GDM1 (cell line): ENCODE measurements at regions not wholly inside any gene's neighbourhood (a gene's known extent, or its start where the extent isn't known, plus 50 kb on each side); places are given as distances from the start of the nearest gene placed in this dataset.

ENCODE experiments used
- DNase-seq: peaks from one replicate; lab custom pipeline; 2025; lab: John Stamatoyannopoulos, UW

DNA sequence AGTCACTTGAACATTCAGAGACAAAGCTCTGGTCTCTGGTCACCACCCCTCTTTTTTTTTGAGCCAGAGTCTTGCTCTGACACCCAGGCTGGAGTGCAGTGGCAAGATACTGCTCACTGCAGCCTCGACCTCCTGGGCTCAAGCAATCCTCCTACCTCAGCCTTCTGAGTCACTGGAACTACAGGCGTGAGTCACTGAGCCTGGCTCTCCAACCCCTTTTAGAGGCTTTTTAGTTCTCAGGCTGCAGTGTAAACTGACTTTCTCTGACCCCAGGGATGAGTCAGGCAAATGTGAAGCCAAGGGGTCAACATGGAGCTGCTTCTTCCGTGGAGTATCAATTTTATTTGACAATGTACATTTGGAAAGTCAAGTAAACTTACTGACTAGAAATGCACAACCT is 229.2 kb downstream of the PTTG2 start:
- no peak for DNase-seq

DNA sequence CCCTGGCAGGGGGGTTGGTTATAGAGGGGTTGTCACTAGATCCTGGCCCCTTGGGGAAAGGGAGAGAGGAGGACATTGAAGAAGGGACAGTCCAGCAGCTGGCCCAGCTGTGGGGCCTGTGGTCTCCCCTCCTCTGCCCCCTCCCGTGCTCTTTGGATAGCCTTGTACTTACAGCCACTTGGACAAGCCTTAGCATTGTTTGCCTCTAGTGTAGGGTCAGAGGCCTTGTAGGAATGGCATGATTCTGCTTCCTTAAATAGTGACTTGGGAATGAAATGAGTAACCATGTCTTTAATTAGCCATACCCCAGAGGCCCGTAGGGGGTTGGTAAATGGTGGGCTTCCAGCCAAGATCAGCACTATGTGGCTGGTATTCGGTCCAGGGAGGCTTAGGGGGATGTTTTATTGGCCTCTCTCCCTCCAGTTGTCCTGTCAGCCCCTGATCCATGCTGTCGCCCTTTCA is 230.6 kb downstream of the PTTG2 start:
- DNase-seq = no peak

DNA sequence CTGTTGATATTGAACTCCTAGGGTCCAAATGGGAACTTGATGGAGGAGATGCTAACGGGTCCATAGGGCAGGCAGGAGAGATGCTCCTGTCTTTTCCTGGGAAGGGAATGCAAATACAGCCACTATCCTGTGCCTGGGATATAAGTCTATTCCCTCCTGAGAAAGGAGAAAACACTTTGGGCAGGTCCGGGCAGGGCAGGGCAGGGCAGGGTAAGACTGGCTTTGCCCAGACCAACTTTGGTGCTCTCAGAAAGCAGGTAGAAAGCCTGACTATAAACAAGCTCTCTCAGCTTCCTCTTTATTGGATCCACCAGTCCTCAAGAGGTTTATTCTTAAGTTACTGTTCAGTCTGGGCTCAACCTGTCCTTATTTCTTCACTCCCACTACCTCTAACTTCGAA is 232.3 kb downstream of the PTTG2 start:
- DNase-seq = no peak

DNA sequence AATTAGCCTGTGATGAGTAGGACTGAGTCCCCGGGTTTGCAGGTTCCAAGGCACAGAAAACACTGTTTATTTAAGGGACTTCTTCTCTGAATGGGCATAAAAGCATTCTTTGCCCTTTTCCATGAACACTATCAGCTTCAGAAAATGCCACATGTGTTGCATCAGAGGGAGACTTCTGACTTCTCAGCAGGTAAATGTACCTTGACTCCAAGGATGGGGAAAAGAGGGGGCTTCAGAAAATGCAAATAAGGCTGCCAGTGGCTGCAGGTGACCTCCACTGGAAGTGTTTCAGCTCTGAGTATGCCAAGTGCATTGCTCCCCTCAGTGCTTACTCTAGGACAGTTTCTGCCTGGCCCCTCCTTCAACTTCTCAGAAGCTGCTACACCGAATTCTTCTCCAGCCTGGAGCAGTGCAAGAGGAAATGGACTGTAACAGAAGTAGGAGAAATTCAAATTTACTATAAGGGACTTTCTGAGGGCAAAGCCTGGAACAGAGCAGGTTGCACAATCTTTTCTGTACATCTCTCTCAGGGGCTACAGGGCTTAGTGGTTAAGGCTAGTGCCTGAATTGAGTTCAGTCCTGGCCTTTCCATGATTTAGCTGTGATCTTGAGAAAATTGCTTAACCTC is 233.2 kb downstream of the PTTG2 start:
- DNase-seq = no peak

DNA sequence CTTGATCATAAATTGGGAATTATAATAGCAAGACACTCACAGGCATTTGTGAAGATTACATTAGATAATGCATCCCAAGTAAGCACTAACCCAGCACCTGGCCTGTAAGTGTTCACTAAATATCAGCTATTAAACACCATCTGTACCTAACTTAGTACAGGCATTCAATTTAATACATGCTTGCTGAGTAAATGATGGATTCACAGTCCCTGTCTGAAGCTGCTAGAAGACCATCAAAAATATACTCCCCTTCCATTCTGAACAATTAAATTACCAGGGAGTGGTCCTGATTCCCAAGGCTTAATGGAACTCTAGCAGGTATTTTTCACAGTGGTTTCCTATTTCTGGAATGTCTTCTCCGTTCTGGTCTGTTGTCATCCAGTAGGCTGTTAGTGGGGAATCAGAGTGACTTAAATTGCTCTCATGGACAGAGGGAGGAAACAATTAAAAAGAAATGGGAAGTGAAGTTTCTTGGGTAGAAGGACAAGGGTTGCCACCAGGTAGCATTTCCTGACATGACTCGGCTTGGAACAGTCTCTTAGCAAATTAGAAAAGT is 233.9 kb downstream of the PTTG2 start:
- no peak for DNase-seq

DNA sequence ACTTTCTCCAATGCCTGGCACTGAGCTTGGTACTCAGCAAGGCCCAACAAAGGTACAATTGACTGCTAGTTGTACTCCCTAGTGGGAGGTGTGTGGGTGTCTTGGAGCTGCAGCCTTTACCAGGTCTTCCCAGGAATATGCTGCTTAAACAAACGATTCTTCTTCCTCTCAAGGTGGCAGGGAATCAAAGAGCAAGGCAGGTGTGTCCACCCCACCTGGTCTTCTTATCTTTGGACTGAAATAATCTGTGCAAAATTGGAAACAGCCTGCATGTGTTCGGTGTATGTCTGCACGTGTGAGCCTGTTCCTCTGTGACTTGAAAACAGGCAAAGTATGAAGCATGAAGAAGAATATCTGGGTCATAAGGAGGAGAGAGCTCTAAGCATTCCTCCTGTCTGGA is 235.3 kb downstream of the PTTG2 start:
- DNase-seq = no peak

DNA sequence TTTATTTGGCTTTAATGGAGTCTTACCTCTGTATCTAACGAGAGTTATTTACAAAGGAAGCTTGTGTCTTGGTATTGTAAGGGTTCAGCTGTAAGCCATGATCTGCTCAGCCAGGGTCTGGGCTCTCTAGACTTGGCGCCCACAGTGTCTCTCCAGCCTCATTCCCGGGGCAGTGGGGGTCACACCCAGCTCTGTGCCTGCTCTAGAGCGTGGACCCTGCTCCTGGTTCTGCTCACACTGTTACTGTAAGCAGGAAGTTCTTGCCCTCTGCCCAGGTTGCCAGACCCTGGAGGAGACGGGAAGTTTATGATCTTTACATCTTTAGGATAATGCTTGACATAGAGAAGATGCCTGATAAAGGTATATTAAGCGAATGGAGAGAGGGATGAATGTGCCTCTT is 235.7 kb downstream of the PTTG2 start:
- no peak for DNase-seq

DNA sequence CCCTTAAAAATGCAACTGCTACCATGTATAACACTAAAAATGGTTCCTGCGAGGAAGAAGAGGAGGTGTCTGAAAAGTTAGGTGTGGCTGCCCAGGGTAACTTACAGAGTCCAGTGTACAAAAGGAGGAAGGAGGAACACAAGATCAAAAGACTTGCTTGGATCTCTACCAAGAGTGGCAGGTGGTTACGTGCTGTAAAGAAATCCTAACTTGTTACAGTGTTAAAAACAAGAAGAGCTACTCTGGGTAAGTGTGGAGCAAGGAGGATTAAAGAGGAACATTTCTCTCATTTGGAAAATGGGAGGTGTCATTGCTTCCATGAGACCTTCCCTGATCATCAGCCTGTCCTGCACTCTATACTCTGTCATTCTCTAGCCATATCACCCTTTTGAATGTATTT is 242.0 kb downstream of the PTTG2 start:
- DNase-seq = no peak

DNA sequence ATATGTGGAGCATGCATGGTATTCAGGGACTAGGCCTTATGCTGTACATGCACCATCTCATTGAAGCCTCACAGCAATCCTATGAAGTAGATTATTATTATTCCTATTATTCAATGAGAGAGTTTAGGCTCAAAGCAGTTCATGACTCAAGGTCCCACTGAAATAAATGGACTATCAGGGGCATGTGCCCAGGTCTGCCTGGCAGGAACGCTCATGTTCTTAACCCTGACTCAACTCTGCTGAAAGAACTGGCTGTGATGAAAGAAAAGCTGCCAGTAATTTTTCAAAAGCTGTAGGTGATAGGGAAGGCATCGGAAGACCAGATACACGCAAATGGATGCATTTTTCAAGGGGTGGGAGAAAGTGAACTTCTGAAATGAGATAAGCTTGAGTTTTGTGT is 243.4 kb downstream of the PTTG2 start:
- no peak for DNase-seq

DNA sequence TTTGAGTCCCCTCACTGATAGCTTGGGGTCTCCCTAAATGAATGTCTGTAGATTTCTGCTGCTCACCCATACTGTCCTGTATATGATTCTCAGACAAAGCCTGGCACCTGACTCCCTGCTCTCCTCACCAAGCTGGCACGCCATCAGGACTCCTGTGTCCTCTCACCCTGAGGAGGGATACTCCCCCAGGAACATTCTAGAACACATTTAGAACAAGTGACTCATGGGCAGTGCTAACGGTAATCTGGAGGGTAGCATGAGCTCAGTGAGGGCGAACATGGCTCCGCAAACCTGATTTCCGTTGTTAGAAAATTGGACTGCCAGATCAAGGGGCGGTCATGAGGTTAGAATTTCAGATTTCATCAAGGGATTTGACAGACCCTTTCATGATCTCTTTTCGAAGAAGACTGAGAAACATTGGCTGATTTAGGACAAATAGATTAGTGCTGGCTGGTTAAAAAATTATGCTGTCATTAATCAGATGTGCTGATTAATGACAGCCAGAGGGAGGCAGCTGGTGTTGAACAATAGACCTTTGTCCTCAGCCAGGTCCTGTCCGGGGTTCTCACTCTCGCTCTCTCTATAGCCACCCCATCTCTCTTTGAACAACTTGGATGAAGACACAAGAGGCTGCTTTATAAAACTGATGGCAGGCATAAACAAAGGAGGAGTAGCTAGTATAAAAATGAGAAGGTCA is 244.3 kb downstream of the PTTG2 start:
- no peak for DNase-seq

DNA sequence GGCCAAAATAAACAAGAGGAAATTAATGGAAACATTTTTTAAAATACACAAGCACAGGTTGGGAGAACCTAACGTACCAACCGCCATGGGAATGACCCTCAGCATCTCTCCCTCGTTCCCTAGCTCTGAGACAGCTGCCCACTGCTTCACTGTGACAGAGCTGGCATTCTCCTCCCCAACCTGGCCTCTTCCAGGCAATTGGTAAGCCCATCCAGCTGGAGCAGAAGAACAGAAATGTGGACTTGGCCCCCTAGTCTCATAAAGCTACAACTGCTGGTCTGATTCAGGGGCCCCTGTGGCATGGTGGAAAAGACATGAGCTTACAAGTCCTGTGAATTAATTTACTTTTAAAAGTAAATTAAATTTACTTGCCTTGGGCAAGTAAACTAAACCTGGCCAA is 245.1 kb downstream of the PTTG2 start:
- no peak for DNase-seq

DNA sequence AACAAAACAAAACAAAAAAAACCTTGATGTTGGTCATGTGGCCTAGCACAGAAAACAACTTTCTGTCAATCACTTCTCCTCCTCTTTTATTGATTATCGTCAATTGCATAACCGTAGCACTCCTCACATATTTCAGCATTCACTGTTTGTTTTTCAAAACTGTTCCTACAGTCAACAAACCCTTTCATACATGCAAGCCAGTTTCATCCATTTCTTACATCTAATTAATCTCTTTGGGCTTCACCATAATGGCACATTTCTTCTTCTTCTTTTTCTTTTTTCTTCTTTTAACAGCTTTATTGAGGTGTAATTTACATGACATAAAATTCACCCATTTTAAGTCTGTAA is 246.9 kb downstream of the PTTG2 start:
- no peak for DNase-seq

DNA sequence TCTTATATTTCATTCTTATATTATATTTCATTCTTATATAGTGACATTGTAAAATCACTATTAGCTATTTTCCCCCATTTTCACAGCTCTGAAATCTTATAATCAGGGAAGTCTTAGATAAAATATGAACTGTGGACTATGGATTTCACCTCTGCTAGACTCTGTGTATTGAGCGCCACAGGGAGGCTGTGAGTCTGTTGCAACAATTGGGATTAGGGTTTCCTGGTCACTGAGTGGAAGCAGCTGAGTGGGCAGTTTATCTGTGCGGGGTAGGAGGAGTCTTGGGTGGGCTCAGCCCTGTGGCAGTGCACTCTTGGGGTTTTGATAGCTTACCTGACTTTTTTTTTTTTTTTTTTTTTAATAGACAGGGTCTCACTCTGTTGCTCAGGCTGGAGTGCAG is 249.5 kb downstream of the PTTG2 start:
- DNase-seq = no peak

DNA sequence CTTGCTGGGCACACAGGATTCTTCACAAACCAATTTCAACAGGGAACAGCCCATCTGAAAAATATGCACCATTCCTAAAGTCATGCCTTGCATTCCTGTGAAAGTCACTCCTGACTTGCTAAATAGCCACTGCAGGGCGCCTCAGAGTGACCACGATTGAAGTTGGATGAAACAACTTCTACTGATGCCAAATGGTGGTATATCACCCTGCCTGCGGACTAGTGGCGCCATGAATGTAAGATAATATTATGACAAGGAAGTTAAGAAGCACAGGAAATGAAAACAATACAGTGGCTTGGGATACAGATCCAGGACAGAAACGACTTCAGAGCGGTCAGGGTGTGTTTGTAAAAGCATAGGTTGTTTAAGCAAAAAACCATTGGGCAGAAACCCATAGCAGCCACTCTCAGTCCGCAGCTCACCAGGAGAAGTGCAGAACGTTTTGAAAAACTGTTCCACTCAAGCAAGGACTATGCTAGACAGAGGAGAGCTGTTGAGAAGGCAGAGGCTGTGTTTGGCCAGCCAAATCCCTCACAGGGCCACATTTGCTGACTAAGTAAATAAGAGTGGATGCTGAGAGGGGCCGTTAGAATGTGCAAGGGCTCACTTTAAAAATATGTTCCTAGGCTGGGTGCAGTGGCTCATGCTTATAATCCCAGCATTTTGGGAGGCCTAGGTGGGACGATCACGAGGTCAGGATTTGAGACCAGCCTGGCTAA is 250.4 kb downstream of the PTTG2 start:
- no peak for DNase-seq

DNA sequence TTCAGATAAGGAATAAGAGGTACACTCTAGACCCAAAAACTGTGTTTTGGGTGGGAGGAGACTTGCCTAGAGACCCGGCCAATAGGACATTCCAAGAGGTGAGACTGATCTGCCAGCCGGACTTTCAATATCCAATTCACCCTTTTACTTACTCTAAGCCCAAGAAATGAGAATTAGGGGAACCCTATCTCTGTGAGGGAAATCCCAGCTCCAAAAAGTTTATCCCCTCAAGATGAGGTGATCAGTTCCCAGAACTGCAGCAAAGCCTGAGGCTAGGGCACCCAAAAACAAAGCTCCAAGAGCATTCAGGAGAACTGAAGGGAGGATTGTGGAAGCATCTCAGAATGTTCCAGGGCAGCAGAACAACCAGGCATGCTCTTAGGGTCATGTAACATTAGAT is 251.7 kb downstream of the PTTG2 start:
- no peak for DNase-seq

DNA sequence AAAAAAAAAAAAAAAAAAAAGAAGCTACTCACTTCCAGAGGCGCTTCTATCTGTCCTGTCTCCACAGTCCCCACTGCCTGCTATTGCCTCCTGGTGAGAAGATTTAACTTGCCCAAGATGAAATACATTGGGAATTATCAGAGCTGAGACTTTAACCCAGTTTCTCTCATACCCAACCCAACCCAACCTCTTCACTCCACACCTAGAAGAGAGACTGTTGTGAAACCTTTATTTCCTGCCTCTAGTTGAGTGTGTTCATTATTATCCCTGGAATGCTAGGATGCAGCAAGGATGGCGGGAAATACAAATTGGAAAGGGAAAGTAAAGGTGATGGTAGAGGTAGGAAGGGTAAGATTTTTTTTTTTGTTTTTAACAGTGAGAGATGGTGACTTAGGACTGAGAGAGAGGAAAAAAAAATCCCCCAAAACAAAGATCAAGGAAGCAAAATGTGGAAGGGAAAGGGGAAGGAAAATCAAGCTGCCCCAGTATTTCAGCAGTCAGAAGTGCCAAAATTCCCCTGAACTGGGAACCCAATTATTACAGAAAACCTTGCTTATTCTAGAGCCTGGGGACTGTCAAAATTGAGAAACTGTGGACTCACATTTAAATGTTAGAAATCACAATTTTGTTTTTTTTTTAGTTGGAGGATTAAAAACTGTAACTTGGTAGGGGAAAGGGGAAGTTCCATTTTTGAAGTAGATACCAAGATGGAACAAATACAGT is 253.0 kb downstream of the PTTG2 start:
- no peak for DNase-seq

DNA sequence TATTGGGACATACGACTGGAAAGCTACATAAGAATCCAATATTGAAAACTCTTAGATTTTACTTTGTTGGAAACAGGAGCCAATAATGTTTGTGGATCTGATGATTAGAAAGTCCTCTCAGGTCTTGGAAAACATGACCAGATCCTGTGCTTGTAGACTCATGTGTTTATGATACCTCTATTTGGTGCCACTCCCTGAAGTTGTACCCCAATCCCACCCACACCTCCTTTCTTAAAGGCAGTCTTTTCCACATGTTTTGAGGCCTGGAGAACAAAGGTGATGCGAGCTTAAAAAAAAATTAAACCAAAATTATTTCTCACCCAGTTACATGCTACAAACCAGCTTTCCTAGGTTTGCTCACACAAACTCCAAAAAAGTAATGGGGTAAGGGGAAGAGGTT is 262.7 kb downstream of the PTTG2 start:
- DNase-seq = no peak

DNA sequence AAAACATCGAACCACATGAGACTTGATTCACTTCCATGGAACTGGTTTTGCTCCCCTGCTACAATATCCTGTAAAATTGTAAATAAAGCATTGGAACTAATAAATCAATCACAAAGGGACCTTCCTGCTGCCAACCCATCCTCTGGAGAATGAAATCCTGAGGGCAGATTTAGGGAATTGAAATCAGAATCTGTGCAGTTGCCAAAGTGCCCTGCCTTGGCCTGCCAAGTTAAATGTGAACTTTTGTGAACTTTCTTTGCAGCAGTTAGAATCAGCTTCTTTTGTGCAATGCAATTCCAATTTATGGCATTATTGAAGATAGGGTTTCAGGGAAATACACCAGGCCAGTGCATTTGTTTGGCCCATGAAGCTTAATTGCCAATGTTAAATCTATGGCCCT is 263.1 kb downstream of the PTTG2 start:
- DNase-seq = no peak

DNA sequence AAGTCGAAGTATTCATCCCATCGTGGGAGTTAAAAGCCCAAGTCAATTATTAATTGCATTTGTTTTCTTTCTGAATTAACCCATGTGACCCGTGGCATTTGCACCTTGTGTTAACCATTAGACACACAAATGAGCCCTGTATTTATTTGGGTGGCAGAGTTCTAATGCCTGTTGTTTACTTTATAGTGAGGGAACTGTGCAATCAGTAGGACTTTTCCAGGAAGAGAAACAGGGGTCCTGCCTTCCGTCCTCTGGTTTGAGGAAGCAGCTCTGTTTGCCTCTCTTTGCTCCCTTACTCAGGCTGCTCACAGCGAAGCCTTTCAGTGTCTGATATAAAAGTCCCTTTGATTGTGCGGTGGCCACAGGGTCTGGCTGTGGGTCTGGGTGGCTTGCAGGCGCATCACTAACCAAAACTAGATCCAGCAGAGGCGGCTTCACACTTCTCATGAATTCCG is 263.6 kb downstream of the PTTG2 start:
- no peak for DNase-seq

DNA sequence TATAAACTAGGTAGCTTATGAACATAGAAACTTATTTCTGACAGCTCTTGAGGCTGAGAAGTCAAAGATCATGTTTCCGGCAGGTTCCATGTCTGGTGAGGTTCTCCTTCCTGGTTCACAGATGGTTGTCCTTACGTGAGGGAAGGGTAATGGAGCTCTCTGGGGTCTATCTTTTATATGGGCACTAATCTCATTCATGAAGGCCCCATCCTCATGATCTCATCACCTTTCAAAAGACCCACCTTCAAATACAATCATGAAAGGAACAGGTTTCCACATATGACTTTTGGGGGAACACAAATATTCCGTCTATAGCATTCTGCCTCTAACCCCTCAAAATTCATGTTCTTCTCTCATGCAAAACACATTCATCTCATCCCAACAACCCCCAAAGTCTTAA is 264.7 kb downstream of the PTTG2 start:
- DNase-seq = no peak

DNA sequence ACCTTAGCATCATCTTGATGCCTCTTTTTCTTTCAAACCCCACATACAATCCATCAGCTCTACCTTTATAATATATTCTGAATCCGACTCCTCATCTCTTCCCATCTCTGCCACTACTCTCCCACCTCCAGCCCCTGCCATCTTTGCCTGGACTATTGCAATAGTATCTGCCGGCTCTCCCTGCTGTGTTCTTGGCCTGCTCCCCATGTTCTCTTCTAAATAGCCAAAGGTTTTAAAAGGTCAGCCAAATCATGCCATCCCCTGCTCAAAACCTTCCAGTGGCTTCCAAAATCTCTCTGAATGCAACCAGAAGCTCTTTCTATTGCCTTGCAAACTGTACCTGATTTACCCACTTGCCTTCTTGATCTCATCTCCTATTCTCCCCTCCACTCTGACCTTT is 266.0 kb downstream of the PTTG2 start:
- no peak for DNase-seq

DNA sequence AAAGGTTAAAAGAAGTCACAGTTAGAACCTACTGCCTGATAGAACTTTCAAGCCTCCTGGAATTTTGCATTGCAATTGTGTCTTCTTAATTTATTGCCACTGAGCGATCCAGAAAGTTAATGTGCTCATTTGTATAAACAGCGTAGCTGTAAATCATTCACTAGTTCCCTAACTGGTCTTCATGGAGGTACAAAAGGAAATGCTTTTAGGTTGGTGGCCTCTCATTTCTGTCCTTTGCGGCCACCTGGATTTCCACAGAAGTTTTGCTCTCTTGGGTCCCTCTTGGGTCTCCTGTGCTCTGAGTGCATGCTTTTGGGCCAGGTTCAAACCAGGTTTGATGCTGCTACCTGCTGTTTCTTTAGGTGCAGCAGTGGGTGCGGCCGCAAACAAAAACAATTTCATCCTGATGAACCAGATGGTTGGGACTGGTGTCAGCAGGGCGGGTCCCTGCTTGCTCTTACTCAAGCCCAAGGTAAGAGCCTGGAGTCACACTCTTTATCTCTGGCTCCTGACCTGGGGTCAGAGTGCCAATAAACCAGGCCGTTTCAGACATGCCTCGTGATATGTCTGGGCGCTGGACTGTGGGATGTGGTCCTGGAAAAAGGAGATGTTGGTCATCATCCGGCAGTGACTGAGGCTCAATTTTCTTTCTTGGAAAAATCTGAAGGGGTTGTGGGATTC is 270.1 kb downstream of the PTTG2 start:
- DNase-seq = no peak
